ENCODE measurements at regions not wholly inside any gene's neighbourhood (a gene's known extent, or its start where the extent isn't known, plus 50 kb on each side); places are given as distances from the start of the nearest gene placed in this dataset.

DNA sequence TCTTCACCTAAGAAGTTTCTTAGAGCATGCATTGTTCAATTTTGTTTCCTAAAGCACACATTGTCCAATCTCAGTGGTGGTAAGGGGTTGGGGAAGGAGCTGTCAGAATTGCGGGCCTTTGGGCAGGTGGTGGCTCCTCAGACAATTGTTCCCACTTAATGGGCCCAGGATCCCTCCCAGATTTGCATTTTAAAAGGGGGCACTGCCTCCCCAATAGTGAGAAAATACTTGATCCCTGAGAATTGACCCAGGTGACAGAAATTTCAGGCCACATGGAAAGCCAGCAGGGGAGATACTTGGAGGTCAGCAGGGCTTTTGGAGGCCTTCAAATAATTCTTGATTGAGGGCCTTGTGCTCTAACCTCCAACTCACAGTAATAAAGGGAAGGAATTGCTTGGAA, 217.1 kb downstream of the ZNF674 start:
- Histone ChIP-seq H3K27me3 (ENCODE audit: insufficient read depth, low read length) (no peaks in the 10 kb centered on the region), H3K79me2 (ENCODE audit: insufficient read depth, low read length) (no peaks in the 10 kb centered on the region), H3K4me2 (ENCODE audit: insufficient read depth, low read length) (no peak overlapping the region), H3K4me1 (ENCODE audit: insufficient read depth, low read length) (peaks cover 27% of the 10 kb centered on the region), H3K4me3 (ENCODE audit: insufficient read depth, low read length) (no peak overlapping the region), H3K27ac (ENCODE audit: low read depth, low read length) (no peak overlapping the region), H3K36me3 (ENCODE audit: insufficient read depth, low read length) (no peaks in the 10 kb centered on the region), H2AFZ (ENCODE audit: low read length) (no peak overlapping the region), H3K9me3 (ENCODE audit: low read depth, low read length) (peaks cover 2% of the 10 kb centered on the region), H4K20me1 (ENCODE audit: insufficient read depth, low read length) (no peaks in the 10 kb centered on the region)
- TF ChIP-seq, protein P1, sequence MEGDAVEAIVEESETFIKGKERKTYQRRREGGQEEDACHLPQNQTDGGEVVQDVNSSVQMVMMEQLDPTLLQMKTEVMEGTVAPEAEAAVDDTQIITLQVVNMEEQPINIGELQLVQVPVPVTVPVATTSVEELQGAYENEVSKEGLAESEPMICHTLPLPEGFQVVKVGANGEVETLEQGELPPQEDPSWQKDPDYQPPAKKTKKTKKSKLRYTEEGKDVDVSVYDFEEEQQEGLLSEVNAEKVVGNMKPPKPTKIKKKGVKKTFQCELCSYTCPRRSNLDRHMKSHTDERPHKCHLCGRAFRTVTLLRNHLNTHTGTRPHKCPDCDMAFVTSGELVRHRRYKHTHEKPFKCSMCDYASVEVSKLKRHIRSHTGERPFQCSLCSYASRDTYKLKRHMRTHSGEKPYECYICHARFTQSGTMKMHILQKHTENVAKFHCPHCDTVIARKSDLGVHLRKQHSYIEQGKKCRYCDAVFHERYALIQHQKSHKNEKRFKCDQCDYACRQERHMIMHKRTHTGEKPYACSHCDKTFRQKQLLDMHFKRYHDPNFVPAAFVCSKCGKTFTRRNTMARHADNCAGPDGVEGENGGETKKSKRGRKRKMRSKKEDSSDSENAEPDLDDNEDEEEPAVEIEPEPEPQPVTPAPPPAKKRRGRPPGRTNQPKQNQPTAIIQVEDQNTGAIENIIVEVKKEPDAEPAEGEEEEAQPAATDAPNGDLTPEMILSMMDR (IDR thresholded peaks at IDR 0.05; ENCODE audit: extremely low read depth, low read depth, low read length) = no peak
- no peak for DNase-seq (ENCODE audit: insufficient read length, low spot score, missing footprints)

DNA sequence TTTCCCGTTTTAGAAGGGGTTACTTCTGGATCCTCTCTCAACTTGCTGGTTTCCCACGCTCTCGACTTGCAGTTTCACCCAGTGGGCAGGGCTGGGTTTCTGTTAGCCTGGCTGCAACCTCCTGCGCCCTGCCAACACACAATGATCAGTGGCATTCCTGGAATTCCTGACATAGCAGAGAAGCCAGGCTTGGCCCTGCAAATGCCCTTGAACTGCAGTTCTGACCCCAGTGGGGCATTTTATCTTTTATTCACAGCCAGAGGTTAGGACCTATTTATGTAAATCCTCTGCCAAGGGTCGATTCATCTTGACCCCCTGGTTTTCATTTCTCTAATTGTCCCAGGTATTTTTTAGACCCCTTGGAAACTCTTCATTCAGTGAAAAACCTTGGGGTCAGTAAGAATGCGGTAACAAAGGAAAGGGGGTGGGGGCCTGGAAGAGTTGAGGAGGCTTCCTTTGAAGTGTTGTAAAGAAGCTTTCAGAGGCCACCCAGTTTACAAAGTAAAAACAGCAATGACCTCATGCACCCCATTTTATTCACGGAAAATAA, 217.6 kb downstream of the ZNF674 start:
- H2AFZ ChIP-seq (ENCODE audit: low read length) = no peak overlapping the region
- peak overlapping the region; percentile 38 for H3K4me3 ChIP-seq (ENCODE audit: insufficient read depth, low read length)
- TF ChIP-seq, protein P1 (IDR thresholded peaks at IDR 0.05; ENCODE audit: extremely low read depth, low read depth, low read length) = no peak
- H3K4me1 ChIP-seq (ENCODE audit: insufficient read depth, low read length) = peaks cover 27% of the 10 kb centered on the region
- no peaks in the 10 kb centered on the region for H4K20me1 ChIP-seq (ENCODE audit: insufficient read depth, low read length)
- H3K27ac ChIP-seq (ENCODE audit: low read depth, low read length) = peak overlapping the region; percentile 74
- DNase-seq (ENCODE audit: insufficient read length, low spot score, missing footprints) = peak; percentile 62
- H3K79me2 ChIP-seq (ENCODE audit: insufficient read depth, low read length) = no peaks in the 10 kb centered on the region
- no peaks in the 10 kb centered on the region for H3K36me3 ChIP-seq (ENCODE audit: insufficient read depth, low read length)
- peaks cover 2% of the 10 kb centered on the region for H3K9me3 ChIP-seq (ENCODE audit: low read depth, low read length)
- peak overlapping the region; percentile 58 for H3K4me2 ChIP-seq (ENCODE audit: insufficient read depth, low read length)
- no peaks in the 10 kb centered on the region for H3K27me3 ChIP-seq (ENCODE audit: insufficient read depth, low read length)

GRCh38 chrX:46326161-46326560, 219.1 kb downstream of the ZNF674 start:
- DNase-seq (ENCODE audit: insufficient read length, low spot score, missing footprints) = no peak
- peaks cover 2% of the 10 kb centered on the region for H3K9me3 ChIP-seq (ENCODE audit: low read depth, low read length)
- no peak overlapping the region for H2AFZ ChIP-seq (ENCODE audit: low read length)
- no peaks in the 10 kb centered on the region for H3K79me2 ChIP-seq (ENCODE audit: insufficient read depth, low read length)
- H3K27ac ChIP-seq (ENCODE audit: low read depth, low read length) = peak overlapping the region; percentile 59
- no peaks in the 10 kb centered on the region for H4K20me1 ChIP-seq (ENCODE audit: insufficient read depth, low read length)
- H3K36me3 ChIP-seq (ENCODE audit: insufficient read depth, low read length) = no peaks in the 10 kb centered on the region
- TF ChIP-seq, protein P1 (IDR thresholded peaks at IDR 0.05; ENCODE audit: extremely low read depth, low read depth, low read length) = no peak
- no peak overlapping the region for H3K4me3 ChIP-seq (ENCODE audit: insufficient read depth, low read length)
- peak overlapping the region; percentile 21 for H3K4me2 ChIP-seq (ENCODE audit: insufficient read depth, low read length)
- peaks cover 27% of the 10 kb centered on the region for H3K4me1 ChIP-seq (ENCODE audit: insufficient read depth, low read length)
- peaks cover 4% of the 10 kb centered on the region for H3K27me3 ChIP-seq (ENCODE audit: insufficient read depth, low read length)

- H4K20me1 ChIP-seq (ENCODE audit: insufficient read depth, low read length) = no peaks in the 10 kb centered on the region
- no peaks in the 10 kb centered on the region for H3K36me3 ChIP-seq (ENCODE audit: insufficient read depth, low read length)
- H3K27ac ChIP-seq (ENCODE audit: low read depth, low read length) = peak overlapping the region; percentile 59
- H3K9me3 ChIP-seq (ENCODE audit: low read depth, low read length) = peaks cover 2% of the 10 kb centered on the region
- H3K79me2 ChIP-seq (ENCODE audit: insufficient read depth, low read length) = no peaks in the 10 kb centered on the region
- TF ChIP-seq, protein P1 (IDR thresholded peaks at IDR 0.05; ENCODE audit: extremely low read depth, low read depth, low read length) = no peak
- peaks cover 7% of the 10 kb centered on the region for H3K27me3 ChIP-seq (ENCODE audit: insufficient read depth, low read length)
- no peak overlapping the region for H2AFZ ChIP-seq (ENCODE audit: low read length)
- peak overlapping the region; percentile 5 for H3K4me3 ChIP-seq (ENCODE audit: insufficient read depth, low read length)
- peak overlapping the region; percentile 21 for H3K4me2 ChIP-seq (ENCODE audit: insufficient read depth, low read length)
- H3K4me1 ChIP-seq (ENCODE audit: insufficient read depth, low read length) = peaks cover 27% of the 10 kb centered on the region
- DNase-seq (ENCODE audit: insufficient read length, low spot score, missing footprints) = peak; percentile 79
Measured at GRCh38 chrX:46325312-46325877, 219.8 kb downstream of the ZNF674 start.
